ENCODE measurements at regions not wholly inside any gene's neighbourhood (a gene's known extent, or its start where the extent isn't known, plus 50 kb on each side); places are given as distances from the start of the nearest gene placed in this dataset.

DNA sequence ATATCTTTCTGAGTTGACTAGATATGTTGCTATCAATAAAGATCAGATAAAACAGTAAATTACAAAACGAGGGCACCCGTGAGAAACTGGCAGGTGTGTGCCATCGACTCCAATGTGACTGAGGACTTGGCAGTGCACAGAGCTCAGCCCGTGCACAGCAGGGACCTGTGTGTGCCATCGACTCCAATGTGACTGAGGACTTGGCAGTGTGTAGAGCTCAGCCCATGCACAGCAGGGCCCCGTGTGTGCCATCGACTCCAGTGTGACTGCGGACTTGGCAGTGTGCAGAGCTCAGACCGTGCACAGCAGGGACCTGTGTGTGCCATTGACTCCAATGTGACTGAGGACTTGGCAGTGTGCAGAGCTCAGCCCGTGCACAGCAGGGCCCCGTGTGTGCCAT lies 347.2 kb upstream of the B3GAT1 start:
- H3K4me3 ChIP-seq (ENCODE audit: control insufficient read depth, low read depth, low read length): no peak overlapping the region
- no peak for DNase-seq (ENCODE audit: low read depth)
- TF ChIP-seq CTCF (IDR thresholded peaks at IDR 0.05; ENCODE audit: control insufficient read depth, insufficient read depth, low read depth, low read length, missing control alignments): no peak

DNA sequence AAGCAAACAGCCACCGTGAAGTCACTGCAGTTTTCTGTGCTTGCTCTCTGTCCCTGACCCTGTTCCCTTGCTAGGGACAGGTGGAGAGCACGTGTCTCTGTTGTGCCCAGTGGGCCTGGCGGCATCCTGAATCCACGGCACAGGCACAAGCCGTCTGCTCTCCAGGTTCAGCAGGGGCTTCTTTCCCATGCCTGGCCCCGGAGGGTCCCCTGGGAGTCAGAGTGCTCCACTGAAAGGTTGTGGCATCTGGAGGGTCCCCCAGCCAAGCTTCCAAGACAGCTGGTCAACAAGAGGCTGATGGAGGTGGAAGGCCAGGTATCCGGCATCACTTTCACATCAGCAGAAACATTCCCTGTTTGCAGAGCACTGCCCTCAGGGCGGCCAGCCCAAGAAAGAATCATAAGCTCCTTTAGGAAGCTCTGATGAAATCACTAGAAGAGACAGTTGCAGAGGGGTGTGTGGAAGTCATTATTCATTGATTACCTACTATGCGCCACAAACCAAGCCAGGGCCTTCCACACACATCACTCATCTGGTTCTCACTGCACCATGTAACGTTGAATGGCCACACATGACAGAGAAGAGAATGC lies 346.4 kb upstream of the B3GAT1 start:
- no peak overlapping the region for H3K4me3 ChIP-seq (ENCODE audit: control insufficient read depth, low read depth, low read length)
- no peak for DNase-seq (ENCODE audit: low read depth)
- no peak for TF ChIP-seq CTCF (IDR thresholded peaks at IDR 0.05; ENCODE audit: control insufficient read depth, insufficient read depth, low read depth, low read length, missing control alignments)

GRCh38 chr11:134757633-134758032 lies 345.6 kb upstream of the B3GAT1 start:
- DNase-seq (ENCODE audit: low read depth): no peak
- TF ChIP-seq CTCF (IDR thresholded peaks at IDR 0.05; ENCODE audit: control insufficient read depth, insufficient read depth, low read depth, low read length, missing control alignments): no peak
- no peak overlapping the region for H3K4me3 ChIP-seq (ENCODE audit: control insufficient read depth, low read depth, low read length)

DNA sequence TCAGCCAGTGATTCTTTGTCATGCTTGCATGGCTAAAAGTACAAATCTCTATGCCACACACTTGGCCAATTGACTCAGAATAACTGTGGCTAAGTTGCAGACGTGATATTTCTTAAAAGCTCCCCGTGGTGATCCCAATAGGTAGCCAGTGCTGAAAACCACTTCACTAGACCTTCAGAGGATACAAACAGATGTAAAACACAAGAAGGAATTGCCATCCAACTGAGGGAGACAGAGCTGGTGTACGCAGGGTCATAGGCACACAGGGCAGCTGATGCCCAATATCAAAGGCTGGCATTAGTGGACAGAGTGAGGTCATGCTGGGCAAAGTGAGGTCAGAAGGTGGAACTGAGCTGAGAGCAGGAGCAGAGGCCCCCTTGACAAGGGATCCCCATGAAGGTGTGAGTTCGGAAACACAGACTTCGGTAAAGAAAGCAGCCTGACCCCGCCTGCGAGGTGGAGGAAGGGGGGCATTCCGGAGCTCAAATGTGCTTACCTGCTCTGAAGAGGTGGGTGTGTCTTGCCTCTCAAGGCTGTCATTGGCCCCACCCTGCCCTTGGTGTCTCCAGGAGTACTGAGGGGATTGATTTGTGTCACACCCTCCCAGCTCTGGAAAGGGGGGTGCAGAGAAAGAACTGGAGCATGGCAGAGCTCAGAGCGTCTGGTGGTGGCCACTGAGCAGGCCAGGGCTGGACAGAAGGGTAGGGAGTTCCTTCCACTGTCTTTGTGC lies 344.9 kb upstream of the B3GAT1 start:
- no peak for DNase-seq (ENCODE audit: low read depth)
- TF ChIP-seq CTCF (IDR thresholded peaks at IDR 0.05; ENCODE audit: control insufficient read depth, insufficient read depth, low read depth, low read length, missing control alignments): no peak
- no peak overlapping the region for H3K4me3 ChIP-seq (ENCODE audit: control insufficient read depth, low read depth, low read length)

DNA sequence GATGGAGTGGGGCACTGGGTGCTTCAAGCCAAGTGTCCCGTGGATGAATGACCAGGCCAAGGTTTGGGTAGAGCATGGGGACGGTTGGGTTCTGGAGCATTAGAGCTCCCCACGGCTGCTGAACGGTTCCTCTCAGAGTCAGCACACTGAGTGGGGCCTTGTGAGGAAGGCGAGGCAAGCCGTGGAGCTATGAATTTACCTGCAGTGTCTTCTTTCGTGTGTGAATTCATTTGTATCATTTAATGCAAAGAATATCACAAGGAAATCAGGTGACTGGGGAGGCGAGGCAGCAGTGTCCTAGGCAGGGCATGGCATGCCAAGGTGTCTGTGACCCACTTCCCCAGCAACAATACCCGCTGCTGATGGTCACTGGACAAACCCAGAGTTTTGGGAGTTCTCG lies 343.5 kb upstream of the B3GAT1 start:
- DNase-seq (ENCODE audit: low read depth): no peak
- no peak overlapping the region for H3K4me3 ChIP-seq (ENCODE audit: control insufficient read depth, low read depth, low read length)
- TF ChIP-seq CTCF (IDR thresholded peaks at IDR 0.05; ENCODE audit: control insufficient read depth, insufficient read depth, low read depth, low read length, missing control alignments): no peak

GRCh38 chr11:134754521-134755198 lies 342.6 kb upstream of the B3GAT1 start:
- no peak for DNase-seq (ENCODE audit: low read depth)
- no peak for TF ChIP-seq CTCF (IDR thresholded peaks at IDR 0.05; ENCODE audit: control insufficient read depth, insufficient read depth, low read depth, low read length, missing control alignments)
- no peak overlapping the region for H3K4me3 ChIP-seq (ENCODE audit: control insufficient read depth, low read depth, low read length)

Measured in AG09309 (cell line).